Stimulated activated CD8-positive, alpha-beta memory T cell treated with anti-CD3 and anti-CD28 coated beads, Interleukin-4, amount 100 ng/mL, for 1 hour (primary cell): ENCODE measurements at regions not wholly inside any gene's neighbourhood (a gene's known extent, or its start where the extent isn't known, plus 50 kb on each side); places are given as distances from the start of the nearest gene placed in this dataset.
"Not testable (repeated sequence)": the region's sequence is repeated elsewhere in the genome, so short reads cannot be mapped to it uniquely, and the experiment has no call there.

Source experiments
- DNase-seq, 2 donors: peaks; one replicate each; pipeline ENCODE4 v3.0.0-alpha.2; 2020; ENCODE audit warnings: low read depth in 2 of 2, low spot score in 1 of 2

DNA sequence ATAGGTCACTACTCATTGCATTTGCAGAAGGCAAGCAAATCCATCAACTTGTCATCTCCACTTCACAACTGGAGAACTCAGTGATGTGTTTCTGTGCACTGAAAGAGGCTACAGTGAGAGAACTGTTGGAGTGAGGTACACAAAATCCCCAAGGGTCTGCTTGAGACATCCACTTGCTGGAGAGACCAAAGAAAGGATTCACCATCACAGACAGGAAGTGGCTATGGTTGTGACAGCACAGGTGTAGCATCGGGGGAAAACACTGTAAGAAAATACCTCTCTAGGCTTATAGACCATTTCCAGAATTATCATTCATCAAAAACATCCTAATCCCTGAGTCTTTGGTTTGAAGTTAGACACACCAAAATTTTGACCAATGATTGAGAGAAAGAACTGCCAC, 201.3 kb upstream of the OR4E1 start:
- DNase-seq, result no peak

DNA sequence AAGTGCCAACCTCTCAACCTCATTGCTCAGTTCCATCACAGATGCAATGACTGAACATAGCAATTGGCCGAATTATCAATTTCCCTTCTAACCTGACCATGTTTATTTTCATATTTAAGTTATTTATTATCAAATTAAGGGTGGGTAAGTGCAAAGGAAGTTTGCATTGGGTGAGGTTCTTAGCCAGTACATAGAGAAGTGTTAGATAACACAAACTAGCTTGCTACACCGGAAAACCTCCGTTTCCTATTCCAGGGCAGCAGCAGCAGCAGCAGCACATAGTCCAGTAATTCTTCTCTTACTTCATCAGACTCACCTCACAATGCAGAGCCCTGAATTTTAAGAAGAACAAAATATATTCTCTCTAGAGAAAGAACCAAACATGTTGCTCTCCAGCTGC, 200.5 kb upstream of the OR4E1 start:
- no peak for DNase-seq

DNA sequence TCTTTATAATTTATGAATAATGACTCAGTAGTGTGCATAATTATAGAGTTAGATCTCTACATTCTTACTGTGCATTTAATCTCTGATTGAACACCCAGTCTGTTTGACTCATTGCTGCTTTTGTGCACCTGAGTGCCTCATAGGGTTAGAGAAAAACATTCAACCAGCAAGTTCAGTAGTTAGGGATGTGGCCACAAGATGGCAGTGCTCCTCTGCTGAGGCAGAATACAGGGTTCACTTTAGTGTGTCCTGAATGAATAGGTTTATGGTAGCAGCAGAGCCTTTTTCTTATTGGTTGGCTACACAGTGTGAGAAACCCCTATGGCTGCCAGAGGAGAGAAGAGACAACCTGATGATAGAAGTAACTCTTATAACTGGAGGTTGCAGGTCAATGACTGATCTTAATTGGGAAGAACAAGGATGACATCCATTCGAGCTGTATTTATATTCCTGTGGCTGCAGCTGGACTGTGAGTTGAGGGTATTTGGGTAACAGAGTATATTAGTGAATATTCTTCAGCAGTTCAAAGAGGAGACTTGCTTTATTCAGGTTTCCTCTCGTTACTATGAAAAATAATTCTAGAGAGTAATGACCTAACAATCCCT, 194.9 kb upstream of the OR4E1 start:
- DNase-seq, result peak; percentile 43 to 56

DNA sequence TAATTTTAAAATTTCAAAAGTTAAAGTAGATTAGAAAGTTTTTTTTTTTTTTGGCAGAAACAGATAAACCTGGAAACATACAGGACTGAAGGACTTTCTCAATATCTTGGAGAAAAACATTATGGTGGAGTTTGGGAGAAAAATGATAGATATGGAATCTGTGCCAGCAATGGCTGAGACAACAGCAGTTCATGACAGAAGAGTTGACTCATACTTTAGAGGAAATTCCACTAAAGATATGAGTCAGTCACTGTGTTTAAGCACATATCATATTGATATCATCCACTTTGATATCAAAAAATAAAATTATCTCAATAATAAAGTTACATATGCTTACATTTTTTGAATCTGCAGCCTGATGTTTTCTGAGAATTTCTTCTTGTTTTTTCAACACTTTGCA, 193.9 kb upstream of the OR4E1 start:
- no peak for DNase-seq

- no peak for DNase-seq
Observed at GRCh38 chr14:21866479-21866878, 192.9 kb upstream of the OR4E1 start.

DNA sequence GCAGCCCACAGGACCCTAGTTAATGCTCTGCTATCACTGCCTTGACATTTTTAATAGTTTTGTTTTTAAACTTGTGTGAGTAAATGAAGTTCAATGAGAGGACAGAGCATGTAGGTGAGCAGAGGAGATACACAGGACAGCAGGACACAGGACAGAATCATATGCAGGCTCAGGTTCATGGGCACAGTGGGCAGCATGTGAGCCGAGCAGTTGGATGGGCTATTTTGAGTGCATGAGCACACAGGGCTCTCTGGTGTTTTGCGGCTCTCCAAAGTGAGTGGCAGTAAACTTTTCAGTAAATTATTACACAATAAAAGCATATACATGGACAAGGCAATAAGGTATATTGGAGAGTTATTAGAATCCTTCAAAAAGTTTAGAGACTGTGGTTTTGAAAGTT, 189.7 kb upstream of the OR4E1 start:
- no peak for DNase-seq

- DNase-seq, result no peak
Observed at GRCh38 chr14:21861153-21861552, 187.5 kb upstream of the OR4E1 start.

DNA sequence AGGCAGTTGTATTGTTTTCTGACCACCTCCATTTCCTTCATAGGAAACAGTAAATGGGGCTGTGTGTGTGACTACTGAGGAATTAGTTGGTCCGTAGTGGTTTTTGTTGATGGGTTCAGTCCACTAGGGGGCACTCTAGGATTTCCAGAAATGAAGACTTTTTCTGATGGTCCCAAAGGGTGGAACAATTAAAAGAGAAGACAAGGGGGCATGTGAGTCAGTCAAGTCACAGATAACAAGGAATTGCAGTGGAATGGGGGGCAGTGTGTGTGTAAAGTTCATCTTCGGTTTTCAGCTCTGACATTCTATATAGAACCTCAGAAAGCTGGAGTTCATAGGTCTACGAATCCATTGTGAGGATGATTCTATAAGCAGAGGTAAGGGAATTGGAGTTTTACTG, 186.6 kb upstream of the OR4E1 start:
- no peak for DNase-seq

GRCh38 chr14:21852775-21853174, 179.2 kb upstream of the OR4E1 start:
- no peak for DNase-seq

DNA sequence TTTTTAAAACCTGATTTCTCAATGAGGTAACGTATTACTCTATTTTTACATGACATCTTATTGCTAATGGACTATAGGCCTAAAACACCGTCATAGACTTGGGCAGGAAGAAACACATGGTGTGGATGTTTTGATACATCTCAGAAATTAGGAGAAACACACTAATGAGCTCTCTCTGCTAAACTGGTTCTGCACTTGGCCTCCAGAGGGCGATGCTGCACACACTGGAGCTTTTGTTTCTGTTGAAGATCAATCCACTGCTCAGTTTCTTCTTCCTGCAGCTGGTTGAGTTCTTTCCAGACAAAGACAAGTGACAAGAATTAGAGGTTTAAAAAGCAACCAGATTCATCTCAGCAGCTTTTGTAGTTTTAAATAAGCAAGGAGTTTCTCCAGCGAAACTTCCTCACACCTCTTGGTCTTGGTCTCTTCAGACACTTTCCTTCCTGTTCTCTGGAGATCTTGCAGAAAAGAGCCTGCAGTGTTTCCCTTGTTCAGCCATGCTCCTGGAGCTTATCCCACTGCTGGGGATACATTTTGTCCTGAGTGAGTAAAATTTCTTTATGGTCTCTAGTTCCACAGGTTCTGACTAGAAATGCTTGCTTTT, 178.5 kb upstream of the OR4E1 start:
- DNase-seq, result peak; percentile 32 to 44

GRCh38 chr14:21846902-21847301, 173.3 kb upstream of the OR4E1 start:
- not testable (repeated sequence) for DNase-seq

DNA sequence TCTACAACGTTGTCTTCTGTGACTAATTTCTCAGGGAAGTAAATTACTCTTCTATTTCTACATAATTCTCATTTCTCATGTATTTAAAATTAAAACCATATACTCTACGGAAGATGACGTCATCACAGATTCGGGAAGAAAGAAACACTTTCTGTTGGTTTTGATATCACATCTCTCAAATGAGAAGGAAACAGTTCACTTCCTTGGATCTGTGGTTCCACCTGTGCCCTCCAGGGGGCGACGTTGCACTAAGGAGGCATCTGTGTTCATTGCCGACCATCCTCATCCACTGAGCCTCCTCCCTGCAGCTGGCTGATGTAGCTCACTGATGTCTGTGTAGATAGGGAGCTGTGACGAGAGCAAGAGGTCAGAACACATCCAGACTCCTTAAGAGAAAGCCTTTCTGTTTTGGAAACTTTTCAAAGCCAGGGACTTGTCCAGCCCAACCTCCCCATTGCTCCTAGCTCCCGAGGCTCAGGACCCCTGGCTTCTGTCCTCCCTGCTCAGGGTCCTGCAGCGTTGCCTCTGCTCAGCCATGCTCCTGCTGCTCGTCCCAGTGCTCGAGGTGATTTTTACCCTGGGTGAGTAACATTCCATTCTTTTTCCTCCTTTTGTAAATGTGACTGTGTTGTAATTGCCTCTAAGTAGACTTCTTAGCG, 172.7 kb upstream of the OR4E1 start:
- peak; percentile 32 to 40 for DNase-seq

DNA sequence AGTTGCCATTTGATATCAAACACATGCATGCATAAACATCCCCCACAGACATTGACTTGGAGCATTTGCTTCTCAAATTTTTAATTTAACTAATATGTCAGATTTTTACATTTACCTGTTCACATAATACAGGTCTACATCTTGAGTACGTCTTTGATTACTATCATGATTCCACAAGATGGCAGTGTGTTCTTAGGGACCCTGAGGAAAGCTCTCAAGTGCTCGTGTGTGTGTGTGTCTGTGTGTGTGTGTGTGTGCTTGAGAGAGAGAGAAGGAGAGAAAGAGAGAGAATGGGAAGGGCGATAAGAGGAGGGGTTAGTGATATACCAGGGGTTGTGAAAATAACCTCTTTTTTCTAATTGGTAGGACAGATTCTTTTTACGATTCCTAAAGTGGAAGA, 167.1 kb upstream of the OR4E1 start:
- DNase-seq, result no peak

GRCh38 chr14:21833836-21834235, 160.2 kb upstream of the OR4E1 start:
- no peak for DNase-seq

DNA sequence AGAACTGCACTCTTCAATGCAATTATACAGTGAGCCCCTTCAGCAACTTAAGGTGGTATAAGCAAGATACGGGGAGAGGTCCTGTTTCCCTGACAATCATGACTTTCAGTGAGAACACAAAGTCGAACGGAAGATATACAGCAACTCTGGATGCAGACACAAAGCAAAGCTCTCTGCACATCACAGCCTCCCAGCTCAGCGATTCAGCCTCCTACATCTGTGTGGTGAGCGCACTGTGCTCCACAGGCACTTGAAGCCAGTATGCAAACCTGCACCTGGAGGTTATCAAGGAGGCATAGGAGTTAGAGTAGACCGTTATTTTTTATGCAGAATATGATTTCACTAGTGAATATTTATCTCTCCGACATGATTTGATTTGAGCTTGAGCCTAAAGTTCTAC, 152.2 kb upstream of the OR4E1 start:
- no peak for DNase-seq

DNA sequence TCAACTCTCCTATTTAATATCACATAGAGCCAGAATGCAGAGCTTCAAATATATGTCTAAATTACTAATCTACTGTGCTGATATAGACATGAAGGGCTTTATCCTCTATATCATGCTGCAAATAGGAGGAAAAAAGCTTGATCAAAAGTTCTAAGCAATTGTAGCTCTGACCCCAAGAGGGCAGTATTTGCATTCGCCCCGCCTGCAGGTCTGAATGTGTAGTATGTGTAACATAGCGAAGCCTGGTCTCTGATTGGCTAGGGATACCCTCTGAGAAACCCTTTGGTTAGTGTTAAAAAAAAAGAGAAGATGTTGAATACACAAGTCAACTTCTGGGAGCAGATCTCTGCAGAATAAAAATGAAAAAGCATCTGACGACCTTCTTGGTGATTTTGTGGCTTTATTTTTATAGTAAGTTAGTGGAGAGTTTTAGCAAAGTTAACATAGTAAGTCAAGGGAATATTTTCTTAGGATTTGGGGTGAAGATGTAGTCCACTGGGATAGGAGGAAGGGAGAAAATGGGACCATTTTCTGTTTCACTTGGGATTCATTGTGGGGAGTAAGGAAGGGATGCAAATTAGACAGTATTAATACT, 151.6 kb upstream of the OR4E1 start:
- DNase-seq, result no peak

DNA sequence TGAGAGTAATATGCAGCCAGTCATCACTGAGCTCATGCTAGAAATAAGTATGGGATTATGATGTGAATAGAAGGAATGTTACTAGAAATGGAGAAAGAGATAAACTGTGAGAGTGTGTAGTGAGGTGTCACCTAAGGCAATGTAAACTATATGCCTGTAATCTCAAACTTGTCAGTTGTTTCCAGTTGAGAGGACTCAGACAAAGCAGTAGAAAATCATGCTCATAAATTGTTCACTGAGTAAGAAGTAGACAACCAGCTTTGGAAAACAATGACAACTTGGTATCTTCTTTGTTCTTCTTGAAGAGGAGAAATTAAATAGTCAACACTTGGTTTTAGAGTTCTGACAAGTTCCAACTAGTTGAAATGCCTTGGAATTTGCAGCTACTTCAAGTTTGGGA, 148.5 kb upstream of the OR4E1 start:
- DNase-seq, result no peak

- no peak for DNase-seq
Observed at GRCh38 chr14:21820631-21821030, 147.0 kb upstream of the OR4E1 start.

- not testable (repeated sequence) for DNase-seq
Observed at GRCh38 chr14:21819891-21820290, 146.3 kb upstream of the OR4E1 start.

- not testable (repeated sequence) for DNase-seq
Observed at GRCh38 chr14:21817010-21817409, 143.4 kb upstream of the OR4E1 start.

GRCh38 chr14:21807975-21808374, 134.4 kb upstream of the OR4E1 start:
- no peak for DNase-seq

- no peak for DNase-seq
Observed at GRCh38 chr14:21804981-21805380, 131.4 kb upstream of the OR4E1 start.
